ENCODE measurements at regions not wholly inside any gene's neighbourhood (a gene's known extent, or its start where the extent isn't known, plus 50 kb on each side); places are given as distances from the start of the nearest gene placed in this dataset.

- TF ChIP-seq, protein P1, sequence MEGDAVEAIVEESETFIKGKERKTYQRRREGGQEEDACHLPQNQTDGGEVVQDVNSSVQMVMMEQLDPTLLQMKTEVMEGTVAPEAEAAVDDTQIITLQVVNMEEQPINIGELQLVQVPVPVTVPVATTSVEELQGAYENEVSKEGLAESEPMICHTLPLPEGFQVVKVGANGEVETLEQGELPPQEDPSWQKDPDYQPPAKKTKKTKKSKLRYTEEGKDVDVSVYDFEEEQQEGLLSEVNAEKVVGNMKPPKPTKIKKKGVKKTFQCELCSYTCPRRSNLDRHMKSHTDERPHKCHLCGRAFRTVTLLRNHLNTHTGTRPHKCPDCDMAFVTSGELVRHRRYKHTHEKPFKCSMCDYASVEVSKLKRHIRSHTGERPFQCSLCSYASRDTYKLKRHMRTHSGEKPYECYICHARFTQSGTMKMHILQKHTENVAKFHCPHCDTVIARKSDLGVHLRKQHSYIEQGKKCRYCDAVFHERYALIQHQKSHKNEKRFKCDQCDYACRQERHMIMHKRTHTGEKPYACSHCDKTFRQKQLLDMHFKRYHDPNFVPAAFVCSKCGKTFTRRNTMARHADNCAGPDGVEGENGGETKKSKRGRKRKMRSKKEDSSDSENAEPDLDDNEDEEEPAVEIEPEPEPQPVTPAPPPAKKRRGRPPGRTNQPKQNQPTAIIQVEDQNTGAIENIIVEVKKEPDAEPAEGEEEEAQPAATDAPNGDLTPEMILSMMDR (conservative IDR thresholded peaks at IDR 0.05; ENCODE audit: low read depth, low read length) = no peak
- TF ChIP-seq EZH2 (IDR thresholded peaks at IDR 0.05; ENCODE audit: low read length, unreplicated experiment) = no peak
Observed at GRCh38 chr2:120945091-120945490, 209.4 kb downstream of the GLI2 start.

All from PC-3 (cell line).